ENCODE measurements at regions not wholly inside any gene's neighbourhood (a gene's known extent, or its start where the extent isn't known, plus 50 kb on each side); places are given as distances from the start of the nearest gene placed in this dataset.

- TF ChIP-seq CTCF (IDR thresholded peaks at IDR 0.05; ENCODE audit: low read depth, low read length), result no peak
These were observed 416.5 kb downstream of the TAF11L14 start for GRCh38 chr5:18050776-18051175.

GRCh38 chr5:18051953-18052352 lies 417.7 kb downstream of the TAF11L14 start:
- no peak overlapping the region for H3K4me3 ChIP-seq (ENCODE audit: low read depth, low read length)
- no peak for TF ChIP-seq CTCF (IDR thresholded peaks at IDR 0.05; ENCODE audit: low read depth, low read length)
- in situ Hi-C loops (cut with HindIII; ENCODE audit: low sequenced_read_pairs), result no loop called here
- no peak for DNase-seq (ENCODE audit: low read depth, low spot score)

More at GRCh38 chr5:18050776-18051175, 416.5 kb downstream of the TAF11L14 start:
- DNase-seq (ENCODE audit: low read depth, low spot score), result no peak
- no peak overlapping the region for H3K4me3 ChIP-seq (ENCODE audit: low read depth, low read length)
- in situ Hi-C loops (cut with HindIII; ENCODE audit: low sequenced_read_pairs), result no loop called here

- no peak for TF ChIP-seq CTCF (IDR thresholded peaks at IDR 0.05; ENCODE audit: low read depth, low read length)
- DNase-seq (ENCODE audit: low read depth, low spot score), result no peak
- H3K4me3 ChIP-seq (ENCODE audit: low read depth, low read length), result no peak overlapping the region
- in situ Hi-C loops (cut with HindIII; ENCODE audit: low sequenced_read_pairs), result no loop called here
These were observed 418.3 kb downstream of the TAF11L14 start for GRCh38 chr5:18052569-18052968.

GRCh38 chr5:18057725-18058124 lies 423.5 kb downstream of the TAF11L14 start:
- no peak overlapping the region for H3K4me3 ChIP-seq (ENCODE audit: low read depth, low read length)
- in situ Hi-C loops (cut with HindIII; ENCODE audit: low sequenced_read_pairs), result no loop called here
- TF ChIP-seq CTCF (IDR thresholded peaks at IDR 0.05; ENCODE audit: low read depth, low read length), result no peak
- no peak for DNase-seq (ENCODE audit: low read depth, low spot score)

GRCh38 chr5:18067615-18068014 lies 433.4 kb downstream of the TAF11L14 start:
- DNase-seq (ENCODE audit: low read depth, low spot score), result no peak
- TF ChIP-seq CTCF (IDR thresholded peaks at IDR 0.05; ENCODE audit: low read depth, low read length), result no peak
- in situ Hi-C loops (cut with HindIII; ENCODE audit: low sequenced_read_pairs), result no loop called here
- H3K4me3 ChIP-seq (ENCODE audit: low read depth, low read length), result no peak overlapping the region

GRCh38 chr5:18068826-18069225 lies 434.6 kb downstream of the TAF11L14 start:
- H3K4me3 ChIP-seq (ENCODE audit: low read depth, low read length), result no peak overlapping the region
- TF ChIP-seq CTCF (IDR thresholded peaks at IDR 0.05; ENCODE audit: low read depth, low read length), result no peak
- DNase-seq (ENCODE audit: low read depth, low spot score), result no peak
- in situ Hi-C loops (cut with HindIII; ENCODE audit: low sequenced_read_pairs), result no loop called here

- in situ Hi-C loops (cut with HindIII; ENCODE audit: low sequenced_read_pairs), result no loop called here
- DNase-seq (ENCODE audit: low read depth, low spot score), result no peak
- TF ChIP-seq CTCF (IDR thresholded peaks at IDR 0.05; ENCODE audit: low read depth, low read length), result no peak
- H3K4me3 ChIP-seq (ENCODE audit: low read depth, low read length), result no peak overlapping the region
These were observed 435.5 kb downstream of the TAF11L14 start for GRCh38 chr5:18069790-18070189.

Measured in astrocyte of the spinal cord (primary cell).